22Rv1 (cell line): ENCODE measurements at regions not wholly inside any gene's neighbourhood (a gene's known extent, or its start where the extent isn't known, plus 50 kb on each side); places are given as distances from the start of the nearest gene placed in this dataset.

Source experiments
- ZFX ChIP-seq: fragments of 450-650 bp; IDR thresholded peaks from 2 replicates; pipeline ENCODE4 v1.6.1; 2017; ENCODE audit warnings: antibody characterized with exemption, borderline replicate concordance
- TF ChIP-seq, protein P1 (sequence below): fragments of 450-650 bp; IDR thresholded peaks from 2 replicates; pipeline ENCODE4 v1.5.1; 2017; ENCODE audit warnings: mild to moderate bottlenecking

DNA sequence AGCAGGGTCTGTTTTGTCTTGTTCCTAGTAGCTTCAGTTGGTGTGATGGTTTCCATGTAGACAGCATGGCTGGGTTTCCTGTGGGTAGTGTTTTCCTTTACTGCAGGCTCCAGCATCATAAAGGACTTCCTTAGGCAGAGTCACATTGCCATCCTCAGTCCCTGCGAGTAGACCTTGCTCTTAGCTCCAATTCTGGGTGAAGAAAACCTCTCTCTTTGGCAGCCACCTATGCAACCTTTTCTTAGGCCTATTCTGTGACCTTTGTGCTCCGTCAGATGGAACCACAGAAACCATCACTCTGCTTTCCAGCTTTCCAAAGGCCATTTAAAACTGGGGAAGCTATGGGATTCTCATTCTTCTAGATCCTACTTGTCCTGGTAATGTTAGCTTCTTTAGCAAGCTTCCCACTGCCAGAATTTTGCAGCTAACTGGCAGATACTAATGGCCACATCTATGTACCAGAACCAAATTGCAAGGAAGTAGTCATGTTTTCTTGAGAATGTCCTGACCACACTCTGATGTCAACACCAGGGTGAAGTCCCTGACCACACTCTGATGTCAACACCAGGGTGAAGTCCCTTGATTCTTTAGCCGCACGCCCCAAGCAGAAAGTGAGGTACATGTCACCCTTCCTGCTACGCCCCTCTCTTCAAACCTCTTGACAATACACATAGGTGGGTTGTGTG, 646.6 kb upstream of the HS3ST5 start:
- TF ChIP-seq, protein P1, sequence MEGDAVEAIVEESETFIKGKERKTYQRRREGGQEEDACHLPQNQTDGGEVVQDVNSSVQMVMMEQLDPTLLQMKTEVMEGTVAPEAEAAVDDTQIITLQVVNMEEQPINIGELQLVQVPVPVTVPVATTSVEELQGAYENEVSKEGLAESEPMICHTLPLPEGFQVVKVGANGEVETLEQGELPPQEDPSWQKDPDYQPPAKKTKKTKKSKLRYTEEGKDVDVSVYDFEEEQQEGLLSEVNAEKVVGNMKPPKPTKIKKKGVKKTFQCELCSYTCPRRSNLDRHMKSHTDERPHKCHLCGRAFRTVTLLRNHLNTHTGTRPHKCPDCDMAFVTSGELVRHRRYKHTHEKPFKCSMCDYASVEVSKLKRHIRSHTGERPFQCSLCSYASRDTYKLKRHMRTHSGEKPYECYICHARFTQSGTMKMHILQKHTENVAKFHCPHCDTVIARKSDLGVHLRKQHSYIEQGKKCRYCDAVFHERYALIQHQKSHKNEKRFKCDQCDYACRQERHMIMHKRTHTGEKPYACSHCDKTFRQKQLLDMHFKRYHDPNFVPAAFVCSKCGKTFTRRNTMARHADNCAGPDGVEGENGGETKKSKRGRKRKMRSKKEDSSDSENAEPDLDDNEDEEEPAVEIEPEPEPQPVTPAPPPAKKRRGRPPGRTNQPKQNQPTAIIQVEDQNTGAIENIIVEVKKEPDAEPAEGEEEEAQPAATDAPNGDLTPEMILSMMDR, result no peak
- TF ChIP-seq ZFX, result no peak
